GM21619 (cell line): ENCODE measurements at regions not wholly inside any gene's neighbourhood (a gene's known extent, or its start where the extent isn't known, plus 50 kb on each side); places are given as distances from the start of the nearest gene placed in this dataset.
"Not testable (repeated sequence)": the region's sequence is repeated elsewhere in the genome, so short reads cannot be mapped to it uniquely, and the experiment has no call there.

Experiments used
- ATAC-seq: cut with Tn5 transposase; IDR thresholded peaks from one replicate; pipeline ENCODE4 v1.9.1; 2021; ENCODE audit not compliant: unreplicated experiment

DNA sequence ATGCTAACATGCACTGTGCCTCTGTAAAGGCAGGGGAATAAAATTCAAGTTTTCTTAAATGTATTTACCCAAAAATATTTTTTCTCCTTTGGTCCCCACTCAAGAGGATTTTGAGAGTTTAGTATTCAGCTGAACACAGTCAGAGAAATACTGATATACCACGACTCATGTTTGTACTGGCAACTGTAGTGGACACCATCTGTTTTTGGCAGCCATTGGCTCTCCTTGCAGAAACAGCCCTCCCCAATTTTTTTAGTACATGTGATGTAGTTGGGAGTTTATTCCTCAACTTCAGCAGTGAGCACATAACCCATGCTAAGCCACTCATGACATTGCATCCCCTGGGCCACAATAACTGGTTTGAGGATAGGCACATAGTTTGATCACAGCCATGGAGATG lies 154.8 kb upstream of the POU3F1 start:
- ATAC-seq, result no peak

- ATAC-seq, result no peak
Measured at GRCh38 chr1:38198621-38199020, 152.0 kb upstream of the POU3F1 start.

- ATAC-seq, result no peak
Measured at GRCh38 chr1:38198099-38198498, 151.5 kb upstream of the POU3F1 start.

DNA sequence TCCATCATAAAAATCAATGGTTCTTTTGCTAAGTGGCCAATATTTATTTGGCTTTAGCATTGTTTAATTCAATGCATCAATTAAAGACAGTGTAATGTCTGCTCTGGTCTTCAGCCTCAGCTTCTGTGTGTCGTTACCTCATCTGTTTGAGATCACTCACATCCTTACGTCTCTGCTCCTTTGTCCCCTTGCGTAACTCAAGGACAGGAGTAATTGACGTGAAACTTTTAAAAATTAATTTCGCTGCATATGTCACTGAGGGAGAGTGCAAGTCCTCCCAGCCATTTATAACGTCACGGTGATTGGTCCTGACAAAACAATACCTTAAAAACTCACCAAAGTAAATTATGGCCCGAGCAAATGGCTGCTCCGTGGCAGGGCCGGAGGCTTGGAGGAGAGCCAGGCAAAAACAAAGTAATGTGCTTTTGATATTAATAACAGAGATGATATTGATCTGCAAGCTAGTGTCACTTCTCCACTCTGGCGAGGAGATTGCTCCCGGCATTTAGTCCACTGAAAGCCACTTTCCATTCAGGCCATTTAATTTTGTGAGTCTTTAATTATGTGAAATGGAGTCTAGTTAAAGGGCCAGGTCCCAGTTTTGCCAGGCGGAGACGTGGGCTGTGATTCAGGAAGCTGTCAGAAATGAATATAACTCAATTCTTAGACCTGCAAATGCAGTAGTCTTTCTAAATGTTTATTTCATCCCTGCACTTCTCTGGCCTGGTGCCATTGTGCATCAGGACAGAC lies 150.9 kb upstream of the POU3F1 start:
- no peak for ATAC-seq

DNA sequence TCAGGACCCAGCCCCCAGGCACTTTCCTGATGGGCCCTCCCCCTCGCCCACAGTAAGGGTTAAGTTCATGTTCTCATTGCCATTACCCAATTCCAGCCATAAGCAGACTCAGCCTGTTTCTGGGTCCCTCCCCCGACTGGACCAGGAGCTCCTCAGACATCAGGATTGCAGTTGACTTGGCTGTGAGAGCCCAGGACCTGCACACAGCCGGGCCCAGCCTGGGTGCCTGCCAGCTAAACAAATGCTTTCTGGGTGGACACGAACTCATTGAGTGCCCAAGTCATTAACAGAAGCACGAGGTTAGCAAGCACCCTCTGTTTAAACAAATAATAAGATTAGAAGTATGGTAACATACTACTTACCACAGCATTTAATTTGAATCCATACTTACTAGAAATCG lies 147.9 kb upstream of the POU3F1 start:
- no peak for ATAC-seq

GRCh38 chr1:38193040-38193439 lies 146.4 kb upstream of the POU3F1 start:
- no peak for ATAC-seq

GRCh38 chr1:38191461-38191860 lies 144.9 kb upstream of the POU3F1 start:
- no peak for ATAC-seq

DNA sequence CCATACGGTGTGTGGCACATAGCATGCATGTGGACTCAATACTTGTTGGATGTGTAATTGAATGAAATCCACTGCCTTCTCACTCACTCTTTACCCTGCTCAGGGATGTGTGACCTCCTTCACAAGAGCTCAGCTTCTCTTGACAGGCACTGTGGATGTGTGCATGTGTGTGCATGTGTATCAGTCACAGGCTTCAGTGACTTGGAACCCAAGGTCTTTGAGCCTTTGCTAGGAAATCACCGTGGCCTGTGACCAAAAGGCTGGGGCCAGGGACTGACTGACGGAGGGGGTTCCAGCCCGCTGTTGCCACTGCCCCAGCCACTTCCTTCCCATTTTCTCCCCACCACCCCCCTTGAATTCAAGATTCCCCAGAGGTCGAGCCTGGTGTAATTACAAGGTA lies 144.4 kb upstream of the POU3F1 start:
- ATAC-seq, result no peak

GRCh38 chr1:38187552-38187951 lies 141.0 kb upstream of the POU3F1 start:
- ATAC-seq, result no peak

DNA sequence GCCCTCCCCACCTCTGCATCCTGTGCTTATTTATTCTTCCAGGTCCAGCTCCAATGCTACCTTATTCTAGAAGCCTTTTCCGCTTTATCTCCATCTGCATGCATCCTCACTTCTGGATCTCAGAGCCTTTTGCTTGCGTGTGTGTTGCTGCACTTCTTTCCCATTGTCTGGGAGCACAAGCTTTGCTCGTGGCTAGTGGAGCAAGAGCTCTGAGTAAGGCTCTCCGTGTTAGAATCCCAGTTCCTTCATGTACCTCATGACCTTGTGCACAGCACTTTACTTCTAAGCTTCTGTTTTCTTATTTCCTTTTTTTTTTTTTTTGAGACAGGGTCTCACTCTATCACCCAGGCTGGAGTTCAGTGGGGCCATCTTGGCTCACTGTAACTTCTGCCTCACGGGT lies 140.0 kb upstream of the POU3F1 start:
- no peak for ATAC-seq

- no peak for ATAC-seq
Measured at GRCh38 chr1:38185913-38186312, 139.3 kb upstream of the POU3F1 start.

- no peak for ATAC-seq
Measured at GRCh38 chr1:38183747-38184146, 137.2 kb upstream of the POU3F1 start.

GRCh38 chr1:38183096-38183495 lies 136.5 kb upstream of the POU3F1 start:
- ATAC-seq, result no peak

DNA sequence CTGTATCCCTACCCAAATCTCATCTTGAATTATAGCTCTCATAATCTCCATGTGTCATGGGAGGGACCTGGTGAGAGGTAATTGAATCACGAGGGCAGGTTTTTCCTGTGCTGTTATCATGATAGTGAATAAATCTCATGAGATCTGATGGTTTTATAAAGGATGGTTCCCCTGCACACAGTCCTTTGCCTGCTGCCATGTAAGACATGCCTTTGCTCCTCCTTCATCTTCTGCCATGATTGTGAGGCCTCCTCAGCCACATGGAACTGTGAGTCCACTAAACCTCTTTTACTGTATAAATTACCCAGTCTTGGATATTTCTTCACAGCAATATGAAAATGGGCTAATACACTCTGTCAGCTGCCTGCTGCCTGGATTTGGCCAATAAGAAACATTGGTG lies 133.8 kb upstream of the POU3F1 start:
- ATAC-seq, result not testable (repeated sequence)

GRCh38 chr1:38179483-38179882 lies 132.9 kb upstream of the POU3F1 start:
- ATAC-seq, result no peak

GRCh38 chr1:38178216-38178615 lies 131.6 kb upstream of the POU3F1 start:
- ATAC-seq, result no peak

GRCh38 chr1:38175121-38175520 lies 128.5 kb upstream of the POU3F1 start:
- no peak for ATAC-seq

GRCh38 chr1:38173848-38174247 lies 127.3 kb upstream of the POU3F1 start:
- ATAC-seq, result no peak

GRCh38 chr1:38173157-38173831 lies 126.7 kb upstream of the POU3F1 start:
- ATAC-seq, result no peak

- no peak for ATAC-seq
Measured at GRCh38 chr1:38169121-38169520, 122.5 kb upstream of the POU3F1 start.

DNA sequence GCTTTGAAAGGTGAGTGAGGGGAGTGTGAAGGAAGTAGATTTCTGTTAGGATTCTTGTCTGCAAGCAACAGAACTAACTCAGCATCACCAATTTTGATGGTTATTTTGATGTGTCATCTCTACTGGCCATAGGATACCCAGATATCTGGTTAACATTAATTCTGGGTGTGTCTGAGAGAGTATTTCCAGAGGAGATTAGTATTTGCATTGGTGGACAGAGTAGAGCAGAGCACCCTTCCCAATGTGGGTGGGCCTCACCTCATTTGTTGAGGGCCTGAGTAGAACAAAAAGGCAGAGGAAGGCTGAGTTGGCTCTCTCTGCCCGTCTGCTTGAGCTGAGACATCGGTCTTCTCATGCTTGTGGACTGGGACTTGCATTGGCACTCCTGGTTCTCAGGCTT lies 121.8 kb upstream of the POU3F1 start:
- no peak for ATAC-seq

GRCh38 chr1:38166461-38166860 lies 119.9 kb upstream of the POU3F1 start:
- ATAC-seq, result no peak
